ENCODE measurements at regions not wholly inside any gene's neighbourhood (a gene's known extent, or its start where the extent isn't known, plus 50 kb on each side); places are given as distances from the start of the nearest gene placed in this dataset.
"Not testable (repeated sequence)": the region's sequence is repeated elsewhere in the genome, so short reads cannot be mapped to it uniquely, and the experiment has no call there.

- no peaks in the 10 kb centered on the region for H3K9me3 Mint-ChIP-seq (ENCODE audit: unreplicated experiment)
- ChIA-PET CTCF (no interaction called here), POLR2A (no interaction called here)
- no peaks in the 10 kb centered on the region for H3K9me3 ChIP-seq
- H3K4me3 Mint-ChIP-seq (ENCODE audit: unreplicated experiment), result no peak overlapping the region
- no peaks in the 10 kb centered on the region for H3K36me3 Mint-ChIP-seq (ENCODE audit: insufficient read depth, unreplicated experiment)
- TF ChIP-seq CTCF (IDR thresholded peaks at IDR 0.05; ENCODE audit: insufficient read depth in 1 of 2, low read depth in 1 of 2, low read length in 1 of 2, severe bottlenecking in 1 of 2, unreplicated experiment in 1 of 2), result no peak
- H3K4me3 ChIP-seq (ENCODE audit: low read depth, low read length), result no peak overlapping the region
- H3K4me1 Mint-ChIP-seq (ENCODE audit: low read depth, unreplicated experiment), result no peaks in the 10 kb centered on the region
- H3K4me1 ChIP-seq, result no peaks in the 10 kb centered on the region
- no TSS peak for BruUV-seq (replicated peaks)
- intact Hi-C loops (cut with micrococcal nuclease; ENCODE audit: unreplicated experiment), result no loop called here
- no peaks in the 10 kb centered on the region for H3K27me3 ChIP-seq (replicated peaks; ENCODE audit: control insufficient read depth, insufficient read depth, low read length)
- H3K27ac Mint-ChIP-seq (ENCODE audit: unreplicated experiment), result no peak overlapping the region
- H3K27me3 Mint-ChIP-seq (ENCODE audit: insufficient read depth, unreplicated experiment), result peaks cover 3% of the 10 kb centered on the region
- DNase-seq, result no peak
- no peaks in the 10 kb centered on the region for H3K36me3 ChIP-seq (ENCODE audit: control insufficient read depth, insufficient read depth, low read length)
These were observed 234.1 kb upstream of the IGFBP7 start for GRCh38 chr4:57344296-57344695.

GRCh38 chr4:57342411-57342810 is 232.2 kb upstream of the IGFBP7 start:
- no TSS peak for BruUV-seq (replicated peaks)
- CTCF ChIA-PET, result no interaction called here
- Mint-ChIP-seq H3K27me3 (ENCODE audit: insufficient read depth, unreplicated experiment) (peaks cover 11% of the 10 kb centered on the region), H3K4me3 (ENCODE audit: unreplicated experiment) (no peak overlapping the region), H3K9me3 (ENCODE audit: unreplicated experiment) (no peaks in the 10 kb centered on the region), H3K36me3 (ENCODE audit: insufficient read depth, unreplicated experiment) (no peaks in the 10 kb centered on the region), H3K4me1 (ENCODE audit: low read depth, unreplicated experiment) (no peaks in the 10 kb centered on the region), H3K27ac (ENCODE audit: unreplicated experiment) (no peak overlapping the region)
- Histone ChIP-seq H3K27me3 (replicated peaks; ENCODE audit: control insufficient read depth, insufficient read depth, low read length) (no peaks in the 10 kb centered on the region), H3K9me3 (no peaks in the 10 kb centered on the region), H3K4me3 (ENCODE audit: low read depth, low read length) (no peak overlapping the region), H3K4me1 (no peaks in the 10 kb centered on the region), H3K36me3 (ENCODE audit: control insufficient read depth, insufficient read depth, low read length) (no peaks in the 10 kb centered on the region)
- no peak for DNase-seq
- intact Hi-C loops (cut with micrococcal nuclease; ENCODE audit: unreplicated experiment), result no loop called here
- TF ChIP-seq CTCF (IDR thresholded peaks at IDR 0.05; ENCODE audit: insufficient read depth in 1 of 2, low read depth in 1 of 2, low read length in 1 of 2, severe bottlenecking in 1 of 2, unreplicated experiment in 1 of 2), result no peak
- POLR2A ChIA-PET, result no interaction called here

DNA sequence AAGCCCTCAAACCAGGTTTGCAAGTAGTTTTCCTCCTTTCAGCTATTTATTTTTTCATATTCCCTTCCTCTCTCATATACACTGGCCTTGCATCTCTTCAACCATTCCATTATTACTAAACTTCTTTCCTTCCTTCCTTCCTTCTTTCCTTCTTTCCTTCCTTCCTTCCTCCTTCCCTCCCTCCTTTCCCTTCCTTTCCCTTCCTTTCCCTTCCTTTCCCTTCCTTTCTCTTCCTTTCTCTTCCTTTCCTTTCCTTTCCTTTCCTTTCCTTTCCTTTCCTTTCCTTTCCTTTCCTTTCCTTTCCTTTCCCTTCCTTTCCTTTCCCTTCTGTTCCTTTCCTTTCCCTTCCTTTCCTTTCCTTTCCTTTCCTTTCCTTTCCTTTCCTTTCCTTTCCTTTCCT is 228.7 kb upstream of the IGFBP7 start:
- H3K9me3 ChIP-seq; intact Hi-C loops (cut with micrococcal nuclease; ENCODE audit: unreplicated experiment); H3K4me1 ChIP-seq; H3K27ac Mint-ChIP-seq (ENCODE audit: unreplicated experiment); H3K9me3 Mint-ChIP-seq (ENCODE audit: unreplicated experiment); H3K36me3 Mint-ChIP-seq (ENCODE audit: insufficient read depth, unreplicated experiment); DNase-seq; BruUV-seq (replicated peaks); POLR2A ChIA-PET; H3K4me1 Mint-ChIP-seq (ENCODE audit: low read depth, unreplicated experiment); H3K4me3 Mint-ChIP-seq (ENCODE audit: unreplicated experiment); CTCF ChIA-PET; H3K4me3 ChIP-seq (ENCODE audit: low read depth, low read length); H3K27me3 ChIP-seq (replicated peaks; ENCODE audit: control insufficient read depth, insufficient read depth, low read length); H3K36me3 ChIP-seq (ENCODE audit: control insufficient read depth, insufficient read depth, low read length): not testable (repeated sequence)
- peaks cover 17% of the 10 kb centered on the region for H3K27me3 Mint-ChIP-seq (ENCODE audit: insufficient read depth, unreplicated experiment)

DNA sequence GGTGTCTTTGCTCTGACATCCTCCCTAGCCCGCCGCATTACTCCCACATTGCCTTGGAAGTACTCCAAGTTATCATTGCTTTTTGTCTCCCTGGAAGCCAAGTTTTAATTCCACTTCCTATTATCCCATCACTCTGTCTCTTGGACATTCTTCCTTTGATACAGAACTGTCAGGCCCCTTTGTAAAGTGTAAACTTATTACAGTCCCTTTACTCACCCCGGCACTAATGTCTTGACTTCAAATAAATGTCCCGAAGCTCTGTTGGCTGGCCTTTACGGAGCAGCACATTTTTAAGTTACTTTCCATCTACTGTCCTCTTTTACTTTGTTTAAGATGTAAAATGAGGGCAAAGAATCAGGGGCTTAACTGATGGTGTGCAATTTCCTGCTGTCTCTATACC is 223.5 kb upstream of the IGFBP7 start:
- Histone ChIP-seq H3K36me3 (ENCODE audit: control insufficient read depth, insufficient read depth, low read length) (no peaks in the 10 kb centered on the region), H3K9me3 (no peaks in the 10 kb centered on the region), H3K4me3 (ENCODE audit: low read depth, low read length) (no peak overlapping the region), H3K27me3 (replicated peaks; ENCODE audit: control insufficient read depth, insufficient read depth, low read length) (no peaks in the 10 kb centered on the region), H3K4me1 (no peaks in the 10 kb centered on the region)
- ChIA-PET POLR2A (no interaction called here), CTCF (no interaction called here)
- Mint-ChIP-seq H3K36me3 (ENCODE audit: insufficient read depth, unreplicated experiment) (no peaks in the 10 kb centered on the region), H3K27ac (ENCODE audit: unreplicated experiment) (no peak overlapping the region), H3K9me3 (ENCODE audit: unreplicated experiment) (no peaks in the 10 kb centered on the region), H3K4me1 (ENCODE audit: low read depth, unreplicated experiment) (no peaks in the 10 kb centered on the region), H3K4me3 (ENCODE audit: unreplicated experiment) (no peak overlapping the region), H3K27me3 (ENCODE audit: insufficient read depth, unreplicated experiment) (peaks cover 17% of the 10 kb centered on the region)
- TF ChIP-seq CTCF (IDR thresholded peaks at IDR 0.05; ENCODE audit: insufficient read depth in 1 of 2, low read depth in 1 of 2, low read length in 1 of 2, severe bottlenecking in 1 of 2, unreplicated experiment in 1 of 2), result no peak
- DNase-seq, result no peak
- no TSS peak for BruUV-seq (replicated peaks)
- intact Hi-C loops (cut with micrococcal nuclease; ENCODE audit: unreplicated experiment), result no loop called here

All from Caco-2 (cell line).